GM23338 (cell line): ENCODE measurements at regions not wholly inside any gene's neighbourhood (a gene's known extent, or its start where the extent isn't known, plus 50 kb on each side); places are given as distances from the start of the nearest gene placed in this dataset.

Experiments used
- ATAC-seq: fragments of 200-7000 bp; cut with Tn5 transposase; 3 replicates; pipeline ENCODE4 v1.9.1; 2020
- DNase-seq: peaks from one replicate; pipeline ENCODE4 v3.0.0-alpha.2; 2015; ENCODE audit warnings: low spot score
- H2AFZ ChIP-seq: fragments of 200-600 bp; sonication (generic); 2 replicates; pipeline ENCODE4 v1.8.0; 2016; ENCODE audit warnings: antibody characterized with exemption, mild to moderate bottlenecking, moderate library complexity
- H3F3A ChIP-seq: fragments of 200-600 bp; sonication (generic); replicated peaks from 2 replicates; pipeline ENCODE4 v1.8.0; 2017; ENCODE audit warnings: antibody characterized with exemption, mixed run types, low read depth
- H3K27ac ChIP-seq: fragments of 200-600 bp; sonication (generic); 2 replicates; pipeline ENCODE4 v1.6.1; 2016; ENCODE audit warnings: low read depth
- H3K27me3 ChIP-seq: fragments of 200-600 bp; sonication (generic); 2 replicates; pipeline ENCODE4 v1.8.0; 2016; ENCODE audit warnings: mild to moderate bottlenecking, mixed run types, moderate library complexity; ENCODE audit not compliant: insufficient read depth
- H3K36me3 ChIP-seq: fragments of 200-600 bp; sonication (generic); 2 replicates; pipeline ENCODE4 v1.8.0; 2016; ENCODE audit warnings: mild to moderate bottlenecking; ENCODE audit not compliant: insufficient read depth
- H3K4me1 ChIP-seq: fragments of 200-600 bp; sonication (generic); 2 replicates; pipeline ENCODE4 v1.8.0; 2016; ENCODE audit warnings: mild to moderate bottlenecking, moderate library complexity; ENCODE audit not compliant: insufficient read depth
- H3K4me2 ChIP-seq: fragments of 200-600 bp; sonication (generic); 2 replicates; pipeline ENCODE4 v1.7.1; 2017; ENCODE audit warnings: mixed run types
- H3K4me3 ChIP-seq: fragments of 200-600 bp; sonication (generic); 2 replicates; pipeline ENCODE4 v1.6.1; 2016; ENCODE audit warnings: mixed run types
- H3K79me2 ChIP-seq: fragments of 200-600 bp; sonication (generic); replicated peaks from 2 replicates; pipeline ENCODE4 v1.8.0; 2017; ENCODE audit warnings: mild to moderate bottlenecking; ENCODE audit not compliant: insufficient read depth
- H3K9me2 ChIP-seq: fragments of 200-600 bp; sonication (generic); 2 replicates; pipeline ENCODE4 v1.8.0; 2017; ENCODE audit not compliant: insufficient read depth
- H4K20me1 ChIP-seq: fragments of 200-600 bp; sonication (generic); replicated peaks from 2 replicates; pipeline ENCODE4 v1.8.0; 2017; ENCODE audit warnings: mild to moderate bottlenecking; ENCODE audit not compliant: insufficient read depth
- H3K27ac Mint-ChIP-seq: 2 replicates; pipeline ENCODE4 v1.8.0; 2020; ENCODE audit warnings: inconsistent platforms, mild to moderate bottlenecking, moderate library complexity, mixed read lengths
- H3K27me3 Mint-ChIP-seq: 3 replicates; pipeline ENCODE4 v1.8.0; 2022; ENCODE audit warnings: low read depth, mild to moderate bottlenecking, moderate library complexity, mixed read lengths, inconsistent platforms; ENCODE audit not compliant: insufficient read depth, poor library complexity
- H3K36me3 Mint-ChIP-seq: 3 replicates; pipeline ENCODE4 v1.8.0; 2021; ENCODE audit warnings: low read depth, mild to moderate bottlenecking, inconsistent platforms, moderate library complexity, mixed read lengths
- H3K4me1 Mint-ChIP-seq: 3 replicates; pipeline ENCODE4 v1.8.0; 2020; ENCODE audit warnings: mild to moderate bottlenecking, inconsistent platforms, mixed read lengths
- H3K4me3 Mint-ChIP-seq: 3 replicates; pipeline ENCODE4 v1.8.0; 2021; ENCODE audit warnings: moderate library complexity, mild to moderate bottlenecking, inconsistent platforms, mixed read lengths
- H3K9me3 Mint-ChIP-seq: 3 replicates; pipeline ENCODE4 v1.8.0; 2020; ENCODE audit warnings: moderate library complexity, mild to moderate bottlenecking, inconsistent platforms, mixed read lengths
- CREB1 ChIP-seq: fragments of 250-450 bp; sonication (Bioruptor Pico); IDR thresholded peaks from 2 replicates; pipeline ENCODE4 v1.5.0; 2020; ENCODE audit warnings: low read depth, mild to moderate bottlenecking, moderate library complexity
- CTCF ChIP-seq, 2 experiments: fragments of 200-600 bp in 1 of 2; sonication (generic) in 1 of 2; conservative IDR thresholded peaks; 2 replicates each; pipeline versions ENCODE4 v1.5.1 to v1.6.1; 2016 to 2017; ENCODE audit warnings: antibody characterized with exemption in 2 of 2, low read depth in 2 of 2, mild to moderate bottlenecking in 2 of 2, moderate library complexity in 1 of 2
- ETS1 ChIP-seq: IDR thresholded peaks from 2 replicates; pipeline ENCODE4 v1.6.1; 2016; ENCODE audit warnings: antibody characterized with exemption
- EZH2 ChIP-seq: fragments of 200-600 bp; sonication (generic); IDR thresholded peaks from one replicate; pipeline ENCODE4 v1.8.0; 2017; ENCODE audit warnings: antibody characterized with exemption, mild to moderate bottlenecking, low read depth; ENCODE audit not compliant: unreplicated experiment
- EZH2phosphoT487 ChIP-seq: fragments of 200-600 bp; sonication (generic); IDR thresholded peaks from one replicate; pipeline ENCODE4 v1.8.1; 2018; ENCODE audit warnings: antibody characterized with exemption; ENCODE audit not compliant: unreplicated experiment
- JUNB ChIP-seq: IDR thresholded peaks from one replicate; pipeline ENCODE4 v1.6.1; 2016; ENCODE audit warnings: antibody characterized with exemption; ENCODE audit not compliant: unreplicated experiment
- NANOG ChIP-seq: IDR thresholded peaks from 2 replicates; pipeline ENCODE4 v1.6.1; 2016; ENCODE audit warnings: antibody characterized with exemption, borderline replicate concordance
- POLR2AphosphoS5 ChIP-seq: IDR thresholded peaks from 2 replicates; pipeline ENCODE4 v1.6.1; 2016; ENCODE audit warnings: antibody characterized with exemption, low read depth
- REST ChIP-seq: IDR thresholded peaks from one replicate; pipeline ENCODE4 v1.6.1; 2018; ENCODE audit warnings: antibody characterized with exemption; ENCODE audit not compliant: unreplicated experiment
- STAT1 ChIP-seq: IDR thresholded peaks from one replicate; pipeline ENCODE4 v1.6.1; 2016; ENCODE audit warnings: antibody characterized with exemption; ENCODE audit not compliant: unreplicated experiment
- ZNF114 ChIP-seq: fragments of 250-450 bp; sonication (Bioruptor Pico); IDR thresholded peaks from 2 replicates; pipeline ENCODE4 v1.5.0; 2020; ENCODE audit warnings: mild to moderate bottlenecking, moderate library complexity
- ZNF331 ChIP-seq: fragments of 250-450 bp; sonication (Bioruptor Pico); IDR thresholded peaks from 2 replicates; pipeline ENCODE4 v1.5.0; 2020; ENCODE audit warnings: low read depth, mild to moderate bottlenecking, moderate library complexity
- ZNF462 ChIP-seq: fragments of 250-450 bp; sonication (Bioruptor Pico); IDR thresholded peaks from 2 replicates; pipeline ENCODE4 v1.5.0; 2020; ENCODE audit warnings: mild to moderate bottlenecking, moderate library complexity

GRCh38 chr7:86965727-86966120, 93.7 kb downstream of the ELAPOR2 start:
- H3K4me3 Mint-ChIP-seq, result no peak overlapping the region
- H4K20me1 ChIP-seq, result no peaks in the 10 kb centered on the region
- peaks cover 2% of the 10 kb centered on the region for H3K27me3 Mint-ChIP-seq
- DNase-seq (no peak), ATAC-seq (no peak)
- H3K4me1 Mint-ChIP-seq, result peaks cover 35% of the 10 kb centered on the region
- H3K27me3 ChIP-seq, result no peaks in the 10 kb centered on the region
- H3K9me3 Mint-ChIP-seq, result no peaks in the 10 kb centered on the region
- H3F3A ChIP-seq, result no peaks in the 10 kb centered on the region
- no peak overlapping the region for H2AFZ ChIP-seq
- H3K36me3 ChIP-seq, result no peaks in the 10 kb centered on the region
- no peaks in the 10 kb centered on the region; the same call in 2 of the 3 replicates for H3K36me3 Mint-ChIP-seq
- peaks cover 44% of the 10 kb centered on the region for H3K4me1 ChIP-seq
- peaks cover 84% of the 10 kb centered on the region for H3K79me2 ChIP-seq
- peak overlapping the region; percentile 40; the same call in 1 of the 2 replicates for H3K4me2 ChIP-seq
- no peak overlapping the region for H3K4me3 ChIP-seq
- H3K27ac ChIP-seq, result peak overlapping the region; percentile 17; the same call in 1 of the 2 replicates
- H3K27ac Mint-ChIP-seq, result no peak overlapping the region
- no peaks in the 10 kb centered on the region for H3K9me2 ChIP-seq
- TF ChIP-seq ZNF462 (no peak), ZNF331 (CRISPR knock-in tag) (no peak), JUNB (no peak), REST (no peak), CTCF (conservative IDR thresholded peaks at IDR 0.05; ENCODE audit: low read depth in 2 of 2) (no peak), POLR2AphosphoS5 (no peak), STAT1 (no peak), NANOG (no peak), EZH2 (no peak), ZNF114 (CRISPR knock-in tag) (no peak), ETS1 (no peak), EZH2phosphoT487 (no peak), CREB1 (CRISPR knock-in tag) (no peak)
